Progenitor cell of endocrine pancreas (in vitro differentiated cells): ENCODE measurements at regions not wholly inside any gene's neighbourhood (a gene's known extent, or its start where the extent isn't known, plus 50 kb on each side); places are given as distances from the start of the nearest gene placed in this dataset.

Source experiments
- DNase-seq: peaks from one replicate; pipeline ENCODE4 v3.0.0; 2021; ENCODE audit warnings: low spot score; ENCODE audit not compliant: unreplicated experiment
- H3K27ac Mint-ChIP-seq: 2 replicates; pipeline ENCODE4 v1.8.0; 2021; ENCODE audit warnings: mild to moderate bottlenecking, moderate library complexity, mixed read lengths
- H3K27me3 Mint-ChIP-seq: 2 replicates; pipeline ENCODE4 v1.8.0; 2021; ENCODE audit warnings: mixed read lengths
- H3K36me3 Mint-ChIP-seq: 2 replicates; pipeline ENCODE4 v1.8.0; 2022; ENCODE audit warnings: mixed read lengths; ENCODE audit not compliant: insufficient read depth
- H3K4me1 Mint-ChIP-seq: 2 replicates; pipeline ENCODE4 v1.8.0; 2021; ENCODE audit warnings: low read depth, mixed read lengths
- H3K4me3 Mint-ChIP-seq: 2 replicates; pipeline ENCODE4 v1.8.0; 2021; ENCODE audit warnings: low read depth, mild to moderate bottlenecking, moderate library complexity, mixed read lengths
- H3K9me3 Mint-ChIP-seq: 2 replicates; pipeline ENCODE4 v1.8.0; 2021; ENCODE audit warnings: low read depth, mixed read lengths
- TF ChIP-seq, protein P1 (sequence below): fragments of 200-600 bp; sonication (generic); IDR thresholded peaks from one replicate; pipeline ENCODE4 v1.5.0; 2021; ENCODE audit warnings: antibody characterized with exemption, mild to moderate bottlenecking; ENCODE audit not compliant: unreplicated experiment

DNA sequence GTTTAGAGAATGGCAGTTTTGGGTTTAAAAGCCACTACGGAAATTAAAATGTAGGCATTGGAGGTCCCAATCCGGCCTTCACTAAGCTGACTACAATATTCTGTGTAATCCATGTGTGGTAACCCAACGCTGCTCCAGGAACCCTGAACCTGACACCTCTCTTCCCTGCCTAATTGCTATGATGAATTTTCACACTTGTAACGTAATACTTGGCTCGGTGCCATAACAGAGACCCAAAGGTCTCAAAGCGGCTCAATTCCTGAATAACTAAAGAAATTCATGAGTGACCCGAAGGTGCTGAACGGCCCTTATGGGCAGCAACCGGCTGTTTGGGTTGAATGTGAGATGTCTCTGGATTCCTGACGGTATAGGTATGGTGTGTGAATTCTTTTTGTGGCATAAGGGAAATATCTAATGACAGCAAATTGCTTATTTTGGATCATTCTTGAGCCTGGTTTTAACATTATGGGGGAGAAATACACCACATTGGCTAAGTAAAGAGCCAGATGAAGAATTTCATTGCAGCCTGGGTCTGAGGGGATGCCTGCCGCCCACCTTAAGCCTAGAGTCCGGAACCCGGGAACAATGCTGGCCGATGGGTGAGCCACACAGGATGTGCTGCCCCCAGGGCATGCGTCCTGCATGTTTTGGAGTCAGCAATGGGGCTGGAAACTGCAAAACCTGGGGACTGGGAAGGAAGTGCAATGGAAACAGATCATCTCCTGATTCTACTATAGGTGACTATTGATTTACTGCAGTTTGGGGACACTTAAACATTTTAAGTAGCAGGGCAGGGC, 69.7 kb upstream of the FZD8 start:
- TF ChIP-seq, protein P1, sequence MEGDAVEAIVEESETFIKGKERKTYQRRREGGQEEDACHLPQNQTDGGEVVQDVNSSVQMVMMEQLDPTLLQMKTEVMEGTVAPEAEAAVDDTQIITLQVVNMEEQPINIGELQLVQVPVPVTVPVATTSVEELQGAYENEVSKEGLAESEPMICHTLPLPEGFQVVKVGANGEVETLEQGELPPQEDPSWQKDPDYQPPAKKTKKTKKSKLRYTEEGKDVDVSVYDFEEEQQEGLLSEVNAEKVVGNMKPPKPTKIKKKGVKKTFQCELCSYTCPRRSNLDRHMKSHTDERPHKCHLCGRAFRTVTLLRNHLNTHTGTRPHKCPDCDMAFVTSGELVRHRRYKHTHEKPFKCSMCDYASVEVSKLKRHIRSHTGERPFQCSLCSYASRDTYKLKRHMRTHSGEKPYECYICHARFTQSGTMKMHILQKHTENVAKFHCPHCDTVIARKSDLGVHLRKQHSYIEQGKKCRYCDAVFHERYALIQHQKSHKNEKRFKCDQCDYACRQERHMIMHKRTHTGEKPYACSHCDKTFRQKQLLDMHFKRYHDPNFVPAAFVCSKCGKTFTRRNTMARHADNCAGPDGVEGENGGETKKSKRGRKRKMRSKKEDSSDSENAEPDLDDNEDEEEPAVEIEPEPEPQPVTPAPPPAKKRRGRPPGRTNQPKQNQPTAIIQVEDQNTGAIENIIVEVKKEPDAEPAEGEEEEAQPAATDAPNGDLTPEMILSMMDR, result no peak
- Mint-ChIP-seq H3K27ac (no peak overlapping the region), H3K36me3 (no peaks in the 10 kb centered on the region), H3K4me3 (no peak overlapping the region), H3K9me3 (peaks cover 16% of the 10 kb centered on the region), H3K27me3 (peaks cover 6% of the 10 kb centered on the region), H3K4me1 (peaks cover 1% of the 10 kb centered on the region)
- DNase-seq, result no peak

DNA sequence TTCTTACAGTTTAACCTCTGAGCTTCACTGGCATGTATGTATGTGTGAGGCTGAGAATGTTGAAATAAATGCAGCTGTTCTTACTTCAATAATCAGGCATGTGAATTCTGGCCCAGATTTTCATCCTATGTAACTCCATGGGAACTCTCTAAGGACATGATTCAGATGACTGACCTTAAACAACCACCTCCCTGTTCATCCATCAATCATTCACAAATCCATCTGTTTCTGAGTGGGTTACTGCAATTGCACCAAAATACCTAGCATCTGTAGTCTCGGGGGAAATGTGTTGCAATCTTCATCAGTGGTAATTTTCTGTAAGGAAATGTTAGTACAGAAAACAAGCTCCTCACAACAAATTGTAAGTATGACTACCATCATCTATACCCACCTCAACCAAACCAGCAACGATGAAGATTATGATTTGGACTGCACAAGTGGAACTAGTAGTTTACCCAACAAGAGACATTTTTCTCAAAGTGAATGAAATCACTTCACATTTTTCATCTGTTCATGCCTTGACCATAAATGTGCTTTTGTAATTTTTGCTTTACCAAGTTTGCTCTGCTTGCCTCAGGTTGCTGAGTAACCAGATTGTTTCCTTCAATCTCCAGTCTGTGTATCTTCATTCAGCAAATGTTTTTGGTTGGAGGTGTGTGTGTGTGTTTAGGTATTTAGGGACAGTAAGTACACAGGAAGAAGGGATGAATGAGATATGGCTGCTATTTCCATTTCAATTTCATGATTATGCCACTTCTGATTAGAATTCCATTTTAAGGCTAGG, 65.7 kb upstream of the FZD8 start:
- Mint-ChIP-seq H3K27me3 (peaks cover 6% of the 10 kb centered on the region), H3K4me1 (peaks cover 1% of the 10 kb centered on the region), H3K9me3 (peaks cover 13% of the 10 kb centered on the region), H3K36me3 (no peaks in the 10 kb centered on the region), H3K4me3 (no peak overlapping the region), H3K27ac (no peak overlapping the region)
- TF ChIP-seq, protein P1, result no peak
- DNase-seq, result no peak

DNA sequence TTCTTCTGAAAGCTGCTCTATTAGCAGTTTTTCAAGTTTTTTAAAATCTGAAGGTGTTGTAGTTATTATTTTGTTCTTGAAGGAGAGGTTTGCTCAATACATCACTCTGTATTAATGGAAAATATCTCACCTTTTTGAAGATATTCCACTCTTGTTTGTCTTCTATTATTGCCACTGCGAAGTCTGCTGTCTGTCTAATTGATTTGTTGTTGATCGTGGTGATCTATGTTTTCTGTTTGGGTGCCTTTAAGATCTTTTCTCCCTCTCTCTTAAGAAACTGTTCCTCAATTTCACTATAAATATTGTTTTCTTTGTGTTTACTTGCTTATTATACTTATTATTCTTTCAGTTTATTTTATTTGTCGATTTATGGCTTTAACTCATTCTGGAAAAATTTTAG, 64.9 kb upstream of the FZD8 start:
- Mint-ChIP-seq H3K27ac (no peak overlapping the region), H3K27me3 (peaks cover 6% of the 10 kb centered on the region), H3K36me3 (no peaks in the 10 kb centered on the region), H3K9me3 (peaks cover 13% of the 10 kb centered on the region), H3K4me1 (no peaks in the 10 kb centered on the region), H3K4me3 (no peak overlapping the region)
- TF ChIP-seq, protein P1, result no peak
- DNase-seq, result no peak

DNA sequence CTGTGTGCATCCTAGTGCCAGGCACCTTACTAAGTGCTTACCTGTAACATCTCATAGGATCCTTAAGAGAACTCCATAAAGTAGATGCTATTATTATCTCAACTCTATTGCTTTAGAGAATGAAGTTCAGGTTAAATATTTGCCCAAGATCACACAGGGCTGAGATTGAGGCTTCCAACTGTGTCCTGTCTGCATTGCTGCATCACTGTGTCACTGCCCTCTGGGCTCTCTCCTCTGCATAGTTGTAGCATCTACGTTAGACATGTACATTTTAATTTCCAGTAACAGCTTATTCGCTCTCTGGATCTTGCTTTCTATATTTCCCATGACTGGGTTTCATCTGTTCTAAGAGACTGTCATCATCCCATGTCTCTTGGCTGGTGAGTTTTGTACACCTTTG, 63.6 kb upstream of the FZD8 start:
- H3K9me3 Mint-ChIP-seq, result peaks cover 13% of the 10 kb centered on the region
- no peak overlapping the region for H3K4me3 Mint-ChIP-seq
- H3K27ac Mint-ChIP-seq, result no peak overlapping the region
- no peaks in the 10 kb centered on the region for H3K27me3 Mint-ChIP-seq
- peaks cover 1% of the 10 kb centered on the region for H3K4me1 Mint-ChIP-seq
- no peak for DNase-seq
- no peaks in the 10 kb centered on the region for H3K36me3 Mint-ChIP-seq
- TF ChIP-seq, protein P1, result no peak

DNA sequence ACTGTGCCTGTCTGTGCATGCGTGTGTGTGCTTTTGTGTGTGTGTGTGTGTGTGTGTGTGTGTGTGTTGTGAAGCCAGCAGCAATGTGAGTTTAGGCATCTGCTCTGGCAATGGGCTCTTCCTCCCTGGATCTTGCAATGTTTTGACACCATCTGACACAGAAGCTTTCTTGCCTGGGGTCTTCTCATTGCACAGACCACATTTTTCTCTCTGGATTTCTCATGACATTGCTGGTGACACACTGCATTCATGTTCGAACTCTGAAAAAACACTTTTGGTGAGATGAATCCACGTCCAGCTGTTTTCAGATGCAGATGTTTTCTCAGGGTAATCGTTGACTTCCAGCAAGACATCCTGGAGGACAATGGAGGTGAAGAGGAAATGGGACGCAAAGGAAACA, 63.0 kb upstream of the FZD8 start:
- Mint-ChIP-seq H3K27ac (no peak overlapping the region), H3K4me3 (no peak overlapping the region), H3K9me3 (peaks cover 13% of the 10 kb centered on the region), H3K4me1 (peaks cover 1% of the 10 kb centered on the region), H3K36me3 (no peaks in the 10 kb centered on the region), H3K27me3 (no peaks in the 10 kb centered on the region)
- no peak for DNase-seq
- TF ChIP-seq, protein P1, result no peak
